ENCODE measurements at regions not wholly inside any gene's neighbourhood (a gene's known extent, or its start where the extent isn't known, plus 50 kb on each side); places are given as distances from the start of the nearest gene placed in this dataset.

DNA sequence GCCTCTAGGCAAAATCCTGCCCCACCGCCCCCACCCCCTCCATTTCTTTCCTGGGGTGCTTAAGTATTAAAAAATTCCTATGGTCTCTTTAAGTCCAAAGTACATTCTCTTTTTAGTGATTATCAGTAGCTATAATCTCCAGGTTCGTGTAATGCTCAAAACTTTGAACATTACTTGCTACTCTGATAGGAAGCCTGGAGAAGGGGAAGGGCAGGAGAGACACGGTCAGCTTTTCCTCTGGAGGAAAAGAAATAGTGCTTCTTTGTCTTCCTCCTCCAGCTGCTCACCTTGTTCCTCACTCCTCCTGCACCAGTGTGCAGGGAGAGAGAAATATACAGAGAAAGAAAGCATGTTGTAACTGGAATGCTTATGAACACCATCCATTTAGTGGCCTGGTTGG, 80.4 kb downstream of the PPP1R2C start:
- no peaks in the 10 kb centered on the region for H3K9me3 ChIP-seq (ENCODE audit: insufficient read depth, low read length)
- no peaks in the 10 kb centered on the region for H3K36me3 ChIP-seq (replicated peaks; ENCODE audit: low read depth, low read length)
- no peaks in the 10 kb centered on the region for H4K20me1 ChIP-seq (ENCODE audit: insufficient read depth, low read length)
- H3K9ac ChIP-seq (ENCODE audit: low read length): no peak overlapping the region
- no peaks in the 10 kb centered on the region for H3K79me2 ChIP-seq (ENCODE audit: low read length)
- H3K4me2 ChIP-seq (ENCODE audit: low read length): no peak overlapping the region
- H3K4me1 ChIP-seq (ENCODE audit: low read length): peaks cover 10% of the 10 kb centered on the region; the same call in 1 of the 2 replicates
- no peak overlapping the region for H2AFZ ChIP-seq (ENCODE audit: low read depth, low read length)
- no peak overlapping the region for H3K27ac ChIP-seq (ENCODE audit: low read length)
- no peak overlapping the region for H3K4me3 ChIP-seq (ENCODE audit: low read length)
- H3K27me3 ChIP-seq (ENCODE audit: low read depth, low read length): no peaks in the 10 kb centered on the region
- no peak for TF ChIP-seq EZH2phosphoT487 (IDR thresholded peaks at IDR 0.05; ENCODE audit: low read depth)
- TF ChIP-seq, protein P1, sequence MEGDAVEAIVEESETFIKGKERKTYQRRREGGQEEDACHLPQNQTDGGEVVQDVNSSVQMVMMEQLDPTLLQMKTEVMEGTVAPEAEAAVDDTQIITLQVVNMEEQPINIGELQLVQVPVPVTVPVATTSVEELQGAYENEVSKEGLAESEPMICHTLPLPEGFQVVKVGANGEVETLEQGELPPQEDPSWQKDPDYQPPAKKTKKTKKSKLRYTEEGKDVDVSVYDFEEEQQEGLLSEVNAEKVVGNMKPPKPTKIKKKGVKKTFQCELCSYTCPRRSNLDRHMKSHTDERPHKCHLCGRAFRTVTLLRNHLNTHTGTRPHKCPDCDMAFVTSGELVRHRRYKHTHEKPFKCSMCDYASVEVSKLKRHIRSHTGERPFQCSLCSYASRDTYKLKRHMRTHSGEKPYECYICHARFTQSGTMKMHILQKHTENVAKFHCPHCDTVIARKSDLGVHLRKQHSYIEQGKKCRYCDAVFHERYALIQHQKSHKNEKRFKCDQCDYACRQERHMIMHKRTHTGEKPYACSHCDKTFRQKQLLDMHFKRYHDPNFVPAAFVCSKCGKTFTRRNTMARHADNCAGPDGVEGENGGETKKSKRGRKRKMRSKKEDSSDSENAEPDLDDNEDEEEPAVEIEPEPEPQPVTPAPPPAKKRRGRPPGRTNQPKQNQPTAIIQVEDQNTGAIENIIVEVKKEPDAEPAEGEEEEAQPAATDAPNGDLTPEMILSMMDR (IDR thresholded peaks at IDR 0.05; ENCODE audit: low read depth, low read length): no peak

DNA sequence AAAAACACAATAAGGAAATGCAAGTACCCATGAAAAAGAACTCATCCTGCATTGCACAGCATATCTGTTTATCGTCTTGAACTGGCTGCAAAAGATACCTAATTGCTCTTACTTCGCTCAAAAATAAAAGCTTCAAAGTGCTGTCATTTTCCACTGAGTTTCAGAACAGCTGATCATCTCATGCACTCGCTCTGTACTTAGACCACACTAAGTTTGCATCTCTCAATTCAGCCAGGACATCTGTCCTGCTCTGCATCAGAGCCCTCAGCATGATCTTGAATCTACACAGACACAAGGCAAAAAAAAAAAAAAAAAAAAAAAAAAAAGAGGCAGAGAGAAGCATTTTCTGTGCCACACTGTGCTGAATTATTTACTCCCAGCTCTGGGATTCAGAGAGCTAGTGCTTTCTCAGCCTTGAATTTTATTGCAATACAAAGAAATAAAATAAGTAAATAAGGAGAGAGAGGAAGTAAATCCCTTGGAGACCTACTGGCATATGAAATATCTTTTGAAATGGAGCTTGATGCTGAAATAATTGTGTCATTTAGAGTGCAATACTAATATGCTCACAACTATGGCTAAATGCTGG, 81.3 kb downstream of the PPP1R2C start:
- Histone ChIP-seq H3K9me3 (ENCODE audit: insufficient read depth, low read length) (no peaks in the 10 kb centered on the region), H3K4me1 (ENCODE audit: low read length) (peaks cover 10% of the 10 kb centered on the region; the same call in 1 of the 2 replicates), H3K9ac (ENCODE audit: low read length) (no peak overlapping the region), H2AFZ (ENCODE audit: low read depth, low read length) (no peak overlapping the region), H3K27ac (ENCODE audit: low read length) (no peak overlapping the region), H3K4me3 (ENCODE audit: low read length) (no peak overlapping the region), H3K27me3 (ENCODE audit: low read depth, low read length) (no peaks in the 10 kb centered on the region), H3K79me2 (ENCODE audit: low read length) (no peaks in the 10 kb centered on the region), H3K36me3 (replicated peaks; ENCODE audit: low read depth, low read length) (no peaks in the 10 kb centered on the region), H4K20me1 (ENCODE audit: insufficient read depth, low read length) (no peaks in the 10 kb centered on the region), H3K4me2 (ENCODE audit: low read length) (peak overlapping the region; percentile 12; the same call in 1 of the 2 replicates)
- no peak for TF ChIP-seq EZH2phosphoT487 (IDR thresholded peaks at IDR 0.05; ENCODE audit: low read depth)
- TF ChIP-seq, protein P1 (IDR thresholded peaks at IDR 0.05; ENCODE audit: low read depth, low read length): no peak

DNA sequence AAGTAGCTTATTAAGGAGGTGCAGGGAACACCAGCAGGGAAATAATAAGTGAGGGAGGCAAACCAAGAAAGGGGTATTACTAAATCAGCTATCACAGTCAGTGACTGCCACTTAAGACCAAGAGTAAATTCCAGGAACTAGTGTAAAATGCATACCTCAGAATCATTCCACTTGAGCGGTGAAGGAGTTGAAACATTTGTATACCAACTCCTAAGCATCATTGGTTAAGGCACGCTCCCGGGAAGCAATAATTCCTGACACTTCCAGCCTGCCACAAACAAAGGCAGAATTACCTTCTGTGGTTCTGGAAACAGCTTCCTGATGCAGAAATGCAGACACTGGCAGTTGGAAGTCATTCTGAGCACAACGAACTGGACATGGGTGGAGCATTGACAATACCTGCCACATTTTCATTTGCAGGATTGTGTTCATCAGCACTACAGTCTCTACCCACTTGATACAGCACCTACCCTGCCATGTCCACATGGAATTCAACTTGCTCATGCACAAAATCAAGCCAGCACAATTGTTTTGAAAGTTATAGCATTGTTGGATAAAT, 82.1 kb downstream of the PPP1R2C start:
- TF ChIP-seq, protein P1 (IDR thresholded peaks at IDR 0.05; ENCODE audit: low read depth, low read length): no peak
- TF ChIP-seq EZH2phosphoT487 (IDR thresholded peaks at IDR 0.05; ENCODE audit: low read depth): no peak
- Histone ChIP-seq H3K4me1 (ENCODE audit: low read length) (peaks cover 10% of the 10 kb centered on the region; the same call in 1 of the 2 replicates), H3K36me3 (replicated peaks; ENCODE audit: low read depth, low read length) (no peaks in the 10 kb centered on the region), H3K79me2 (ENCODE audit: low read length) (no peaks in the 10 kb centered on the region), H3K9me3 (ENCODE audit: insufficient read depth, low read length) (no peaks in the 10 kb centered on the region), H4K20me1 (ENCODE audit: insufficient read depth, low read length) (no peaks in the 10 kb centered on the region), H3K27me3 (ENCODE audit: low read depth, low read length) (no peaks in the 10 kb centered on the region), H3K9ac (ENCODE audit: low read length) (no peak overlapping the region), H3K27ac (ENCODE audit: low read length) (no peak overlapping the region), H2AFZ (ENCODE audit: low read depth, low read length) (no peak overlapping the region), H3K4me2 (ENCODE audit: low read length) (peak overlapping the region; percentile 12; the same call in 1 of the 2 replicates), H3K4me3 (ENCODE audit: low read length) (no peak overlapping the region)

DNA sequence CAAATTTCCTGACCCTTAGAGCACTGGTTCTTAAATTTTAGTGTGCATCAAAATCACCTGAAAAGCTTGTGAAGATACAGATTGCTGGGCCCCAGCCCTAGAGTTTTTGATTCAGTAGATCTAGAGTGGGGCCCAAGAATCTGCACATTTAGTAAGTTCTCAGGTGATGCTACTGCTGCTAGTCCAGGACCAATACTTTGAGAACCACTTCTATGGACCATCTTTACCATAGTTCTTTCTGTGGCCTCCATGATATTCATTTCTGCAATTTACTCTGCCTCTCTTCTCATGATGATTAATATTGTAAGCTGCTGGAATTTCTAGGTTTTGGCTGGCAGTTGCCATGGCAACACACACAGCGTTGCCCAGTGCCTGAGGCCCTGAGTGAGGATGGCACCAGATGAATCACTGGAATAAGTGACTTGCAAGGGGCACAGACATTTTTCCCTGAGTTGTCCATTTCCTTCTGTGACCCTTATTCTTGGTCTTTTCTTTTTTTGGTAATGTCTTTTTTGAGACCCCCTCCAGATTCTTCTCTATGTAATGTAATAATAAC, 83.6 kb downstream of the PPP1R2C start:
- Histone ChIP-seq H3K4me2 (ENCODE audit: low read length) (no peak overlapping the region), H2AFZ (ENCODE audit: low read depth, low read length) (no peak overlapping the region), H3K4me3 (ENCODE audit: low read length) (no peak overlapping the region), H3K9me3 (ENCODE audit: insufficient read depth, low read length) (no peaks in the 10 kb centered on the region), H3K79me2 (ENCODE audit: low read length) (no peaks in the 10 kb centered on the region), H3K27ac (ENCODE audit: low read length) (no peak overlapping the region), H4K20me1 (ENCODE audit: insufficient read depth, low read length) (no peaks in the 10 kb centered on the region), H3K9ac (ENCODE audit: low read length) (no peak overlapping the region), H3K36me3 (replicated peaks; ENCODE audit: low read depth, low read length) (no peaks in the 10 kb centered on the region), H3K27me3 (ENCODE audit: low read depth, low read length) (no peaks in the 10 kb centered on the region), H3K4me1 (ENCODE audit: low read length) (peaks cover 10% of the 10 kb centered on the region; the same call in 1 of the 2 replicates)
- TF ChIP-seq, protein P1 (IDR thresholded peaks at IDR 0.05; ENCODE audit: low read depth, low read length): no peak
- TF ChIP-seq EZH2phosphoT487 (IDR thresholded peaks at IDR 0.05; ENCODE audit: low read depth): no peak

All from OCI-LY3 (cell line).